HG02973 (cell line): ENCODE measurements at regions not wholly inside any gene's neighbourhood (a gene's known extent, or its start where the extent isn't known, plus 50 kb on each side); places are given as distances from the start of the nearest gene placed in this dataset.
"Not testable (repeated sequence)": the region's sequence is repeated elsewhere in the genome, so short reads cannot be mapped to it uniquely, and the experiment has no call there.

Experiments used
- ATAC-seq: cut with Tn5 transposase; IDR thresholded peaks from one replicate; pipeline ENCODE4 v1.9.1; 2021; ENCODE audit warnings: moderate library complexity; ENCODE audit not compliant: unreplicated experiment

DNA sequence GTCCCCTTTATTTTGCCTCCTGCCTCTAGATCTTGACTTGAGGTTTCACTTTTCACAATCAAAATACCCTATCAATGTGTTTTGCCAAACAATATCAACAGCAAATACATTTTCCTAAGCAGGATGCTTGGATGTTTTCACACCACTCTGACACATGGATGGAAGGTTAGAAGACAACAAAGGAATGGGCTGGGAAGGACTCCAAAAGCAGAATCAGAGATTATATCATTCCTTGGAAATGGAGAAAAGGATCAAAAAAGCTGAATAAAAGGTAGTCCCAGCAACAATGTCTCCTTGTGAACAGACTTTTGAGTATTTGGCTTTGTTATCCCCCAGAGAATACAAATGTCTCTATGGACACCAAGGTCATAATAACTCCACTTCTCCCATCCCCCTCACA lies 170.8 kb downstream of the ETAA1 start:
- no peak for ATAC-seq

- ATAC-seq: no peak
Observed at GRCh38 chr2:67570611-67571010, 173.5 kb downstream of the ETAA1 start.

DNA sequence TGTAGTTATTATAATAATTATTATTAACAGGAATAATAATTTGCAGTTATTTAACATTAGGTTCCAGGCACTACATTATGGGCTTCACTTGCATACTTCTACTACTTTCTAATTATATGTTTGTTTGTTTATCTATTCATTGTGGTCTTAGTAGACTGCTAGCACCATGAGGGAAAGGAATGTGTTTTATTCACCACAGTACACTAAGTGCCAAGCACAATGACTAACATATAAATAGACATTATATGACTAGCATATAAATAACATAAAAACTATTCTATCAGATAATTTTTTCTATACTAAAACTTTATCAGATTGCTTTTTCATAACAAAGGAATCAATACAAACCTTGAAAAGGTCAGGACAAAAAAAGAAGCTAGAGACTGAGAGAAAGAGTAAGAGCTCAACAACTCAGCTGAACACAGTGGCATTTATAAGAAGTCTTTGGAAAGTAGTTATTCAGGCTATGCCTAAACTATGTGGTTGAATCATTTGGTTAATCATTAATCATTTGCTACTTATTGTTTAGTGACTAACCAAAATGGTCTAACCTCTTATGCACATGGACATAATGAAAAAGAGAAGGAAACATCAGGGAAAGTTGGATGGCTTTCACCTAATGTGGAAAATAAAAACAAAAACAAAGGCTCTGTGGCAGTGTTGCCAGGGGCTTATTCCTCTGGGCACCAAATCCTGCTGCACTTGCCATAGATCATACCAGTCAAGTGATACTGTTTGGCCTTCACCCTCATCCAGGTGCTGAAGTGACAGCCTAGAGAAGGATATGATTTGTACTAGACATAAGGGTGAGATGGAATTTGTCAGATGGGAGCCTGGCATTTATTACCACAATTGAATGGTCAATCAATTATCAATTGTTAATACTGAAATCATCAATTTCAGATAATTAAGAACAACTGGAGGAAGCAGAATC lies 174.9 kb downstream of the ETAA1 start:
- no peak for ATAC-seq

DNA sequence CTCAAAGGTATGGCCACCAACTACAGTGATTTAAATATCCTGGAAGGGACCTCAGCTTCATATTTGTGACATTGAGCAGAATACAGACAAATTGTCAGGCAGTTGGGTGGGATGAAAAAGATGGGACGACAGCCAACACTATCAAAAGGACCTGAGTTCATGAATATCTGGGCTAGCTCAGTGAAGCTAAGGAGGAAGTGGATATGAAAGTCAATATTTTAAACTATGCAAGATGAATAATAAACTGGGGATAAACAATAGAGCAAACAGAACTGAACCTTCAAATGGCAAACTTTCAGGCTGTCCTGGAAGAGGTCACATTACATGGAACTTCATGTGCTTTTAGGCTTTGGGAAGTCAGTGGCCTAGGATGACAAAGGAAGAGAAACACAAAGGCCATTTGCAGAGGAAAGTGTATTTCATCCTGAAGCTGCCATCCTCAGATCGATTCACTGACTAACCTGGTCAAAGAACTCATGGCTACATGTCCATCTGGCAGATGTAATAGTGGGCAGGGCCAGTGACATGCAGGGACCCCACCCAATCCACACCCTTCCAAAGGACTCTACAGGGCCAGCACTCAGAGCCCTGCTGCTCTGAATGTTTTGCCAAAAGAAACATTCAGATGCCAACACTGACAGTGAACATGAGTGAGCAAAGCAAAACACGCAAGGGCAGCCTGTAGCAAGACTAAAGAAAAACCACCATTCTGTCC lies 175.7 kb downstream of the ETAA1 start:
- ATAC-seq: no peak

- no peak for ATAC-seq
Observed at GRCh38 chr2:67574230-67574629, 177.1 kb downstream of the ETAA1 start.

GRCh38 chr2:67576226-67576625 lies 179.1 kb downstream of the ETAA1 start:
- ATAC-seq: no peak

DNA sequence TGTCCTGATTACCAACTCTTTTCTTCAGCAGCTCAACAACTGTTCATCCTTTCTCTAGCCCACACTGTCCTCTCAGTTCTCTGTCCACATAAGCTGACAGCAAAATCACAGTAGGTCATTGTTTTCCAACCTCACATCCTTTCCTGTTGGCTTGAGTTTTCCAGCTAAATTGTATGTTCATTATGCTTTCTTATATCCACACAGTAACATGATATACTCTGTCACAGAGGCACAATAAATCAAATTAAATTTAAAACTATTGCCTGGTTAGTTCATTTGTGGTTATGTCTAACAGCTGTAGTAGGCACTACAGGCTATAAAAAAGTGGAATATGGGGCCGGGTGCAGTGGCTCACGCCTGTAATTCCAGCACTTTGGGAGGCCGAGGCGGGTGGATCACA lies 179.9 kb downstream of the ETAA1 start:
- no peak for ATAC-seq

DNA sequence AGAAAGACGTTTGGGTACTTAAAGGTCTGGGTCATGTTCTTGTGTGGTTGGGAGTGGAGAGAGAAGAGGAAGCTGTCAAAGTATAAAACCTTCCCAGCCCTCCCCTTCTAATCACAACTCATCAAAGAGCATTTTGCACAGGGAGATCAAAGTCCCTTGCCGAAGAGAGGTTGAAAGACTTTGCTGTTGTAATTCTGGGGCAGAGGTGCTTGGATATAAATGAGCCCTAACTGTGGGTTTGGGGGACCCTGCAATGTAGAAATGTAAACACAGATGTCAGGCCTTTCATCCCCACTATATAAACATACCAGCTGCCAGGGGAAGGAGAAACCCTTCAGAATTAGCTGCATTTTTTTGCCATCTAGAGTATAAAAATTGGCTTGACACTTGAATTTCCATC lies 182.1 kb downstream of the ETAA1 start:
- ATAC-seq: no peak

DNA sequence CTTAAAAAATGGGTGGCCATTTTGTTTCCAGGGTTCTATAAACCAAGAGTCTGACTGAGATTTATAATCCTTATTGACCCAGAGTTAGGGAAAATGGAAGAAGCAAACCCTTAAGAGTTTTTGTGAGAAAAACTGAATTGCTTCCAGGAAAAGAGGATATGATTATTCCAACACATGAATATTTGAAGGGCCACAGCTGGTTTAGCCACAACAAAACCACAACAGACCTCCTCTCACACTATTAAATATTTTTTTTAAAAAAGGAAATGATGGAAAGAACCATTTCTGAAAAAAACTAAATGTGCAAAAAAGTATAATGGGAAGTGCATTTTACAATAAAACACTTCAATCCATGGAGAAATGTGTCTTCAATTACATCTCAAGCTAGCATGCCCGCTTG lies 182.7 kb downstream of the ETAA1 start:
- no peak for ATAC-seq

DNA sequence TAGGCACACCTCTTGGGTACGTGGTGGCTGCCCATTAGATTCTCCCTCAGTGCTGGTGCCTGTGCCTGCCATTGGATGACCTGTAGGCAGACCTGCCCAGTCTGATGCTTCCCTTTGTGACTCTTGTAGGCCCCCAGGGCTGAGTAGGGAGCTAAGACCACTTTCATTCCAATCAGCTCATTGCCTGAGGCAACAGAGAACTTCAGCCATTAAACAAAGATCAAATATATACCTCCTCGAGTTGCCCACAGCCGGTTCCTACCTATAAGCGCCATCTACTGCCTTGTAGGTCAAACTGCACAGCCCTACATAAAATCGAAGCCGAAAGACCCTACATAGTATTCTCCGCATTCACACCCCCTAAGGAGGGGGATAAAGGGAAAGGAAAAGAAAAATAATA lies 184.6 kb downstream of the ETAA1 start:
- no peak for ATAC-seq

- ATAC-seq: no peak
Observed at GRCh38 chr2:67583185-67583584, 186.1 kb downstream of the ETAA1 start.

DNA sequence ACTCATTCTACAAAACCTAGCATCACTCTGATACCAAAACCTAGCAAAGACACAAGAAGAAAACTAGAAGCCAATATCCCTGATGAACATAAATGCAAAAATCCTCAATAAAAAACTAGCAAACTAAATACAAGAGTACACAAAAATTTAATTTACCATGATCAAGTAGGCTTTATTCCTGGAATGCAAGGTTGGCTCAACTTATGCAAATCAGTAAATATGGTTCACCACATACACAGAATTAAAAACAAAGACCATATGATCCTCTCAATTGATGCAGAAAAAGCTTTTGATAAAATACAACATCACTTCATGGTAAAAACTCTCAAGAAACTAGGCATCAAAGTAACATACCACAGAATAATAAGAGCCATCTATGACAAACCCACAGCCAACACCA lies 188.3 kb downstream of the ETAA1 start:
- no peak for ATAC-seq

DNA sequence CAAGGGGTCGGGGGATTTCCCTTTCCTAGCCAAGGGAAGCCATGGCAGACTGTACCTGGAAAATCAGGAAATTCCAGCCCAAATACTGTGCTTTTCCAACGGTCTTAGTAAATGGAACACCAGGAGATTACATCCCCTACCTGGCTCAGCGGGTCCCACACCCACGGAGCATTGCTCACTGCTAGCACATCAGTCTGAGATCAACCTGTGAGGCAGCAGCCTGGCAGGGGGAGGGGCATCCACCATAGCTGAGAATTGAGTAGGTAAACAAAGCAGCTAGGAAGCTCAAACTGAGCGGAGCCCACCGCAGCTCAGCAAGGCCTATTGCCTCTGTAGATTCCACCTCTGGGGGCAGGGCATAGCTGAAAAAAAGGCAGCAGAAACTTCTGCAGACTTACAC lies 192.0 kb downstream of the ETAA1 start:
- not testable (repeated sequence) for ATAC-seq

DNA sequence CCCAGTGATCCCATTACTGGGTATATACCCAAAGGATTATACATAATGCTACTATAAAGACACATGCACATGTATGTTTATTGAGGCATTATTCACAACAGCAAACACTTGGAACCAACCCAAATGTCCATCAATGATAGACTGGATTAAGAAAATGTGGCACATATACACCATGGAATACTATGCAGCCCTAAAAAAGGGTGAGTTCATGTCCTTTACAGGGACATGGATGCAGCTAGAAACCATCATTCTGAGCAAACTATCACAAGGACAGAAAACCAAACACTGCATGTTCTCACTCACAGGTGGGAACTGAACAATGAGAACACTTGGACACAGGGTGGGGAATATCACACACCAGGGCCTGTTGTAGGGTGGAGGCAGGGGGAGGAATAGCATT lies 197.4 kb downstream of the ETAA1 start:
- not testable (repeated sequence) for ATAC-seq

DNA sequence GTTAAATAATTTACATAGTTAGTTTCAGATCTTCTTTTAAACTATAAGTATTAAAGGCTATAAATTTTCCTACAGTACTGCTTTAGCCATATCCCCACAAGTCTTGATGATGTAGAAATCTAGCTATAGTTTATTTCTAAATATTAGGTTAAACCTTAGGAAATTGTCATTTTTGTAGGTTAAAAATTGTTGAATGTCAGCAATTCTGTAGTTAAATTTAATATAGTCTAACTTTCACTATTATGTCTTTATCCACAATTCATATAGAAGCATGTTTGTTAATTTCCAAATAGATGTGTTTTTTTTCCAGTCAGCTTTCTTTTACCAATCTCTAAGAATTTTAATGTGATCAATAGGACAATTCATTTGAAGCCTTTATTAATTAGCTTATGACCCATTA lies 199.7 kb downstream of the ETAA1 start:
- ATAC-seq: no peak

DNA sequence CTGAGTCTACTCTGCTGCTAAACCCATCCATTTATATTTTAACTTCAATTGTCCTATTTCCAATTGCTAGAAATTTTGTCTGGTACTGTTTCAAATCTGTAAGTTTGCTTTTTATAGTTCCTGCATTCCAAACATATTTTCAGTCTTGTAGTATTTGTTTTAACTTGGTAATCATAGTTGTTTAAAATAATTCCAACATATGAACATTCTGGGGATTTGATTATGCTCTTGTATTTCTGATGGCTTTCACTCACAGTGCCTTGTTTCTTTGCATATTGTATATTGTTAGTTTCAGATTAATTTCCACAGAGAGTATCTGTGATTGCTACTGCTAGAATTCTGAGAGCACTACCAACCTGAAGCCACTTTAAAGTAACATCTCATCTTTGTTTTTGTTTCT lies 202.4 kb downstream of the ETAA1 start:
- no peak for ATAC-seq

DNA sequence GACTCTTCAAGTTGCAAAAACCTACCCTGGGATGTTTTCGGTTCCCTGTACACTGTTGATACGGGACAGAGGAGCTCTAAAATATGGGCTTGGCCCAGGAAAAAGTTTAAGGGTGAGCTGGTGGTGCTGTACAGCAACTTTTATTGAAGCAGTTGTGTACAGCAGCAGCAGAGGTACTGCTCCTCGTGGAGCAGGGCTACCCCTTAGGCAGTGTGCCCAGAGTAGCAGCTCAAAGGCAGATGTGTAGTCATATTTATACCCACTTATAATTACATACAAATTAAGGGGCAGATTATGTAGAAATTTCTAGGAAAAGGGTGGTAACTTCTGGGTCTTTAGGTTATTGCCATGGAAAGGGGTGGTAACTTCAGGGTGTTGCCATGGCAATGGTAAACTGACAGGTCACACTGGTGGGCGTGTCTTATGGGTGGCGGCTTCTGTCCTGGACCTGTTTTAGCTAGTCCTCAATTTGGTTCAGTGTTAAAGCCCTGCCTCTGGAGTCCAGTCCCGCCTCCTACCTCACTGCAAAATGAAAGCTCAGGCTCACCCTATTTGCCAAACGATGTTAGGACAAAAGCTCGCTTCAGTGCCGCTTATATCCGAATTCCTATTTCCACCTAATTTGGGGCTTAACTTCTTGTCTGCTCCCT lies 203.2 kb downstream of the ETAA1 start:
- no peak for ATAC-seq

- ATAC-seq: no peak
Observed at GRCh38 chr2:67600946-67601345, 203.8 kb downstream of the ETAA1 start.

DNA sequence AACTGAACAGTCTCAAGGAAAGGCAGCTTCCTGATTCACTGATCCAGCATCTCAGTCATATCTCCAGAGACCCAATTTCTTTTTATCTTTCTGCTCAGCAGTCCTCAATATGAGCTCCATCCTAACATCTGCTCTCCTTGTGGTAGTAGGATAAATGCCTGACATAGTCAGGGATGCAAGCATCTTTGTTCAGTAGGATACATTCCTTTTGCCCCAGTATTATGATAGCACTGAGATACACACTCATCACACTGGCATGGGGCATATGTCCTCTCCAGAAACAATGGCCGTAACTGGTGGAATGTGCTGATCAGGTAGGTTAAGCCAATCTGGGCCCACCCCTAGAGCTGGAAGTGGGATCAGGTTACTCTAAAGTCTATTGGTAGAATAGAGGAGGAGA lies 207.2 kb downstream of the ETAA1 start:
- ATAC-seq: no peak

DNA sequence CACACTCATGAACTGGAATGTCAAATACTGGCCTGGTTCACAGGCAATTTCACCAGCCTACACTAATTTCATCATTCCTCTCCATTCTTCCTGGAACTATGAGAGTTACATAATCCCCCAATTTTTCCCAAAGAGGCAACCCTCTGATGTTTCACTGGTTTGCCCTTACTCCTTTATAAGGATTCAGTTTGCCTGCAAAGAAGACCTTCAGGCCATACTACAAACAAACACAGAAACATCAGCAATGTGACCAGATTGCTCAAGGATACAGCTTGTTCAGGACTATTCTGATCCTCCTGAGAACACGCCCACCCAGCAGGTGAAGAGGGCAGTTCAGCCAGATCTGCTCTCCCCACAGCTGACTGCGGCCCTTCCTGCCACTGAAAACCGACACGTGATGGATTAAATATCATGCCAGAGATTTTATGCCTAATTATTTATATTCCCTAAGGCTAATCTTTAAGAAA lies 215.5 kb downstream of the ETAA1 start:
- no peak for ATAC-seq

DNA sequence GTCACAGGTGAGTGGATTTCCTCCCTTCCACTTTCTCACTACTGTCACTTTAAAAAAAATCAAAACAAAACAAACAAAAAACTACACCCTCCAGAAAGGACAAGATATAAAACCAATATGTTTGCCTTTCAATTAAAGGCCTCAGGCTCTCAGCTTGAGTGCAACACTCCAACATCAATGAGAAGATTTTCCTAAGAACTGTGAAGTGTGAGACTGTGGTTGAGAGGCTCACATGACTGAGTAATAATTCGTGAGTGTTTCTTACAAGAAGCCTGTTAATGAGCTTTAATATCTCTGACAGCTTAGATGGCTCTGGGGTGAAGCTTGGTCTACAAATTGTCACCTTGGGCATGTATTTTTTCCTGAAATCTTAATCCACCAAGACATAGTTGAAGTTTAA lies 216.1 kb downstream of the ETAA1 start:
- no peak for ATAC-seq

GRCh38 chr2:67614454-67614853 lies 217.3 kb downstream of the ETAA1 start:
- no peak for ATAC-seq
